SK-N-MC (cell line): ENCODE measurements at regions not wholly inside any gene's neighbourhood (a gene's known extent, or its start where the extent isn't known, plus 50 kb on each side); places are given as distances from the start of the nearest gene placed in this dataset.

Source experiments
- EZH2 ChIP-seq: fragments of 200-600 bp; sonication (generic); IDR thresholded peaks from one replicate; pipeline ENCODE4 v1.6.1; 2017; ENCODE audit warnings: antibody characterized with exemption
- FOXP2 ChIP-seq: optimal IDR thresholded peaks from 2 replicates; pipeline ENCODE3; 2011; ENCODE audit warnings: mild to moderate bottlenecking, moderate library complexity; ENCODE audit not compliant: insufficient read depth; ENCODE audit errors: extremely low read length, control extremely low read depth
- POLR2AphosphoS5 ChIP-seq: IDR thresholded peaks from 2 replicates; pipeline ENCODE4 v1.6.1; 2012; ENCODE audit warnings: mild to moderate bottlenecking, low read depth, low read length, borderline replicate concordance

DNA sequence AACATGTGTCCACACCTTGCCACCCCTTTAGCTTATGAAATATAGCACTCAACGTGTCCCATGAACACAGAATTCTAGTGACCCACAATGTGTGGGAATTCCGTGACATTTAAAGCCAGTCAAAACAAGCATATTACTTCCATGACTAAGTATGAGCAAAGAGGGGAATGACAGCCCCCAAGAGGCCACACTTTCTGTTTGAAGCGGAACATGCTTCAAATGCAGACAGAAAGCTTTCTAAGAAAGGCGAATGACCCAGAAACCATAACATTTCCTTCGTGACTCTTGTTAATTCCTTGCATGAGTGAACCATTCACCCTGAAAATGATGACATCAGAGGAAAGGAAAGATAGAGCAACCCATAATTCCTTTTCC, 122.0 kb upstream of the FNDC3A start:
- TF ChIP-seq EZH2 (no peak), POLR2AphosphoS5 (no peak), FOXP2 (no peak)
